ENCODE measurements at regions not wholly inside any gene's neighbourhood (a gene's known extent, or its start where the extent isn't known, plus 50 kb on each side); places are given as distances from the start of the nearest gene placed in this dataset.

- TF ChIP-seq, protein P1, sequence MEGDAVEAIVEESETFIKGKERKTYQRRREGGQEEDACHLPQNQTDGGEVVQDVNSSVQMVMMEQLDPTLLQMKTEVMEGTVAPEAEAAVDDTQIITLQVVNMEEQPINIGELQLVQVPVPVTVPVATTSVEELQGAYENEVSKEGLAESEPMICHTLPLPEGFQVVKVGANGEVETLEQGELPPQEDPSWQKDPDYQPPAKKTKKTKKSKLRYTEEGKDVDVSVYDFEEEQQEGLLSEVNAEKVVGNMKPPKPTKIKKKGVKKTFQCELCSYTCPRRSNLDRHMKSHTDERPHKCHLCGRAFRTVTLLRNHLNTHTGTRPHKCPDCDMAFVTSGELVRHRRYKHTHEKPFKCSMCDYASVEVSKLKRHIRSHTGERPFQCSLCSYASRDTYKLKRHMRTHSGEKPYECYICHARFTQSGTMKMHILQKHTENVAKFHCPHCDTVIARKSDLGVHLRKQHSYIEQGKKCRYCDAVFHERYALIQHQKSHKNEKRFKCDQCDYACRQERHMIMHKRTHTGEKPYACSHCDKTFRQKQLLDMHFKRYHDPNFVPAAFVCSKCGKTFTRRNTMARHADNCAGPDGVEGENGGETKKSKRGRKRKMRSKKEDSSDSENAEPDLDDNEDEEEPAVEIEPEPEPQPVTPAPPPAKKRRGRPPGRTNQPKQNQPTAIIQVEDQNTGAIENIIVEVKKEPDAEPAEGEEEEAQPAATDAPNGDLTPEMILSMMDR (IDR thresholded peaks at IDR 0.05) = no peak
- TF ChIP-seq SIN3A (IDR thresholded peaks at IDR 0.05; ENCODE audit: borderline replicate concordance, insufficient read depth, low read depth, low read length) = no peak
- TF ChIP-seq POLR2AphosphoS5 (IDR thresholded peaks at IDR 0.05; ENCODE audit: low read depth, low read length) = no peak
Observed at GRCh38 chr14:43789458-43789857, 717.6 kb downstream of the FSCB start.

Data from Panc1 (cell line).